KMS-11 (cell line): ENCODE measurements at regions not wholly inside any gene's neighbourhood (a gene's known extent, or its start where the extent isn't known, plus 50 kb on each side); places are given as distances from the start of the nearest gene placed in this dataset.

ENCODE experiments used
- H2AFZ ChIP-seq: fragments of 200-600 bp; sonication (generic); 2 replicates; pipeline ENCODE4 v1.6.1; 2016; ENCODE audit warnings: antibody characterized with exemption, mixed run types, low read depth
- H3K27ac ChIP-seq: fragments of 200-600 bp; sonication (generic); 2 replicates; pipeline ENCODE4 v1.6.1; 2016; ENCODE audit warnings: mild to moderate bottlenecking, mixed run types
- H3K27me3 ChIP-seq: fragments of 200-600 bp; sonication (generic); 2 replicates; pipeline ENCODE4 v1.6.1; 2017; ENCODE audit warnings: mild to moderate bottlenecking, low read depth, mixed run types, moderate library complexity; ENCODE audit not compliant: insufficient read depth
- H3K36me3 ChIP-seq: fragments of 200-600 bp; sonication (generic); 2 replicates; pipeline ENCODE4 v1.6.1; 2017; ENCODE audit warnings: mild to moderate bottlenecking, mixed run types; ENCODE audit not compliant: insufficient read depth
- H3K4me1 ChIP-seq: fragments of 200-600 bp; sonication (generic); 2 replicates; pipeline ENCODE4 v1.6.1; 2016; ENCODE audit warnings: mild to moderate bottlenecking, low read depth, mixed run types; ENCODE audit not compliant: poor library complexity, severe bottlenecking
- H3K4me2 ChIP-seq: fragments of 200-600 bp; sonication (generic); 2 replicates; pipeline ENCODE4 v1.7.0; 2016; ENCODE audit warnings: mild to moderate bottlenecking, mixed run types
- H3K4me3 ChIP-seq: fragments of 200-600 bp; sonication (generic); IDR thresholded peaks from 2 replicates; pipeline ENCODE4 v1.6.1; 2017; ENCODE audit warnings: low read depth, low read length, mixed read lengths; ENCODE audit not compliant: insufficient read depth
- H3K79me2 ChIP-seq: fragments of 200-600 bp; sonication (generic); 2 replicates; pipeline ENCODE4 v1.6.1; 2016; ENCODE audit warnings: low read depth, mixed run types; ENCODE audit not compliant: insufficient read depth
- H3K9ac ChIP-seq: fragments of 200-600 bp; sonication (generic); 2 replicates; pipeline ENCODE4 v1.6.1; 2016; ENCODE audit warnings: mild to moderate bottlenecking, mixed run types
- H4K20me1 ChIP-seq: fragments of 200-600 bp; sonication (generic); 2 replicates; pipeline ENCODE4 v1.6.1; 2016; ENCODE audit warnings: mild to moderate bottlenecking, mixed run types; ENCODE audit not compliant: insufficient read depth
- CTCF ChIP-seq: fragments of 200-600 bp; sonication (generic); conservative IDR thresholded peaks from 2 replicates; pipeline ENCODE4 v1.6.1; 2017; ENCODE audit warnings: low read depth, mild to moderate bottlenecking, antibody characterized with exemption, low read length, moderate library complexity, mixed read lengths

DNA sequence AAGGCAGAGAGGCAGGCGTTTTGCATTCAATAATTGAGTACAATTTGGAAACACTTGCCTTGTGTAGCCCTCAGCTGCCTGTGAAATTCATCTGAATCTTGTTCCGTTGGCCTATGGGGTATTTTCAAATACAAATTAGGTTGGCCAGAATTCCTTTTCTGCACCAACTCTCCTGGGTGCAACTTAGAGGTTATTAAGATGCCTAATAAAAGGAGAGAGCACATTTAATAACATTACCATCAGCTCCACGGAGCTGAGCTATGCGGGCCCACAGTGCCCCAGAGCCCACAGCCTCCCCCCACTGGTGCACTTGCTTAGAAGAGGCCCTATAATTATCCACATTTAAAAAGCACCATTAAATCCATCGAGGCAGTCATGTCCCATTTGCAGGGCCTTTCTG is 367.6 kb upstream of the CLINT1 start:
- Histone ChIP-seq H3K4me2 (no peak overlapping the region), H3K9ac (no peak overlapping the region), H3K36me3 (no peaks in the 10 kb centered on the region), H3K4me3 (no peak overlapping the region), H3K27me3 (no peaks in the 10 kb centered on the region), H3K4me1 (no peaks in the 10 kb centered on the region), H3K79me2 (no peaks in the 10 kb centered on the region), H2AFZ (no peak overlapping the region), H3K27ac (no peak overlapping the region), H4K20me1 (no peaks in the 10 kb centered on the region)
- TF ChIP-seq CTCF: no peak

DNA sequence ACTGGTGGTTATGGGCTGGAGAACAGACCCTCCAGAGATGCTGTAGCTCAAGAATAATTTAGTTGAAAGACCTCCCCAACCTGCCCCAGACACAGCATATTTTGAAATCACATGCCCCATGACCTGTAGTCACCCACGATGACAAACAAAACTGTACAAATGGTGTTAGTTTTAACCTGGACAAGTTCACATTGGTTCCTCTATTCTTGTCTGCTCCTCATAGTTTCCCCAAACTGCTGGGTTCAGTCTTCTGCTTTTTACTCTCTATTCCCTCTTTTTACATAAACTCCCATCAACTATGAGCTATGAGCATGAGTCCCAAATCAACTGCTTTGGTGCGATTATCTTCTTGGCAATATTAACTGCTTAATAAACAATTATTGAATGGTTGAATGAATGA is 365.3 kb upstream of the CLINT1 start:
- Histone ChIP-seq H3K4me2 (no peak overlapping the region), H3K9ac (no peak overlapping the region), H3K79me2 (no peaks in the 10 kb centered on the region), H3K4me3 (no peak overlapping the region), H4K20me1 (no peaks in the 10 kb centered on the region), H3K27ac (no peak overlapping the region), H2AFZ (no peak overlapping the region), H3K36me3 (no peaks in the 10 kb centered on the region), H3K27me3 (no peaks in the 10 kb centered on the region), H3K4me1 (no peaks in the 10 kb centered on the region)
- TF ChIP-seq CTCF: no peak

DNA sequence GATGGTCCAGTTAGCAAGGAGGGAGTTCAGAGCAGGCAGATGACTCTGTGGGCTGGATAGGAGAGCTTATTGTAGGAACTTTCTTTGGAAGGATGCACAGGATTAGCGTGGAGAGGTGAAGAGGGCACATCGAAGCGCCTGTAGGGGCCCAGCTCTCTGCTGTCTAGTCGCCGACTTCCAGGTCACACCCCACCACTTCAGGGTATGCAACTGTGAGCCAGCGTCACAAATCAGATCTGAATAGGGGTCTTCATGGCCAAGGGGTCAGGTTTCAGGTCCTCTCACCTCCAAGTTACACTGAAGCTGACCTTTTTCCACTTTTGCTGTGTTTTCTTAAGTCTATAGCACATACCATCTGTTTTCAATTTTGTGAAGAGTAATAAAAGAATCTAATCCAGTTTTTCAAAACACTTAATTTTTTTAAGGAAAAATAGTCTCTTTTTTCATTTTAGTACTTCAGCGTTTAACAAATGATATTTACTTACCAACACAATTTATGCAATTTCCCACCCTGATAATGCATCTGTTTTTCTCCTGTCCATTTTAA is 364.2 kb upstream of the CLINT1 start:
- no peak overlapping the region for H3K9ac ChIP-seq
- H3K27ac ChIP-seq: no peak overlapping the region
- no peaks in the 10 kb centered on the region for H3K79me2 ChIP-seq
- no peaks in the 10 kb centered on the region for H3K36me3 ChIP-seq
- H2AFZ ChIP-seq: no peak overlapping the region
- H3K4me3 ChIP-seq: no peak overlapping the region
- H3K27me3 ChIP-seq: no peaks in the 10 kb centered on the region
- H3K4me2 ChIP-seq: no peak overlapping the region
- H3K4me1 ChIP-seq: no peaks in the 10 kb centered on the region
- no peaks in the 10 kb centered on the region for H4K20me1 ChIP-seq
- no peak for TF ChIP-seq CTCF

DNA sequence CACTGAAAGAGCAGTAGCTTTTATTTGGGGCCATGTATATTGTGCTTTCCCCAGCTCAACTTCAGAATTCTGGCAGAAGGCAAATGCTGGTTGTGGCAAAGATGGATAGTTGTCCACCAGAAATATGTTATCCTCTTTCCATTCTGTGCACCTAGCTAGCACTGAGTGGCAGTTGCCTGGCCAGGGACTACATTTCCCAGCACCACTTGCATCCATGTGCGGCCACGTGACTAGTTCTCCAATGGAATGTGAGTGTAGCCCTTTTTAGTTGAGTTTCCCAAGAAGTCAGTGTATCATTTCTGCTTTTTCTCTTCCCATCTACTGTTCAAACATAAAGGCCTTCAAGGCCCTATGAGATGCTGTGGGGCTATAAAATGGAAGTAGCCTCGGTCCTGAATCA is 354.0 kb upstream of the CLINT1 start:
- H3K4me3 ChIP-seq: no peak overlapping the region
- H3K27me3 ChIP-seq: no peaks in the 10 kb centered on the region
- H3K36me3 ChIP-seq: no peaks in the 10 kb centered on the region
- H2AFZ ChIP-seq: no peak overlapping the region
- no peak overlapping the region for H3K4me2 ChIP-seq
- TF ChIP-seq CTCF: no peak
- no peak overlapping the region for H3K27ac ChIP-seq
- no peaks in the 10 kb centered on the region for H3K4me1 ChIP-seq
- no peaks in the 10 kb centered on the region for H4K20me1 ChIP-seq
- no peaks in the 10 kb centered on the region for H3K79me2 ChIP-seq
- no peak overlapping the region for H3K9ac ChIP-seq

DNA sequence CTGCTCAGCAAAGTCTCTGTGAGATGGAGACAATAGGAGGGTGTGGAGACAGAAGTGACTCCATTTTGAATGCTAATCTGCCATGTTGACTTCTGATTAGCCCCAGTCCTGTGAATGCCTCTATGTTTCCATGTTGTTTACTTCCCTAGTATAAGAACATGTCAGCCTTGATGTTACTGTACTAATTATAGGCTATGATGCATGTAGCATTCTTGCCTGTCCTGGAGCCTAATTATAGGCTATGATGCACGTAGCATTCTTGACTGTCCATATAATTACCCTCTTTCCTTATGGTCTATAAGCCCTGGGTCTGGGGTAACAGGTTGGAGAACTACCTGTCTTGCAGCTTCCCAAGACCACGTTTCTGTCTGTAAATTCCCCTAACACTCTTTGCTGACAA is 353.3 kb upstream of the CLINT1 start:
- Histone ChIP-seq H3K4me1 (no peaks in the 10 kb centered on the region), H3K4me3 (no peak overlapping the region), H2AFZ (no peak overlapping the region), H3K27me3 (no peaks in the 10 kb centered on the region), H3K4me2 (no peak overlapping the region), H3K36me3 (no peaks in the 10 kb centered on the region), H3K9ac (no peak overlapping the region), H3K79me2 (no peaks in the 10 kb centered on the region), H3K27ac (no peak overlapping the region), H4K20me1 (no peaks in the 10 kb centered on the region)
- TF ChIP-seq CTCF: no peak
